GM23338 (cell line): ENCODE measurements at regions not wholly inside any gene's neighbourhood (a gene's known extent, or its start where the extent isn't known, plus 50 kb on each side); places are given as distances from the start of the nearest gene placed in this dataset.

ENCODE experiments used
- ATAC-seq: fragments of 200-7000 bp; cut with Tn5 transposase; 3 replicates; pipeline ENCODE4 v1.9.1; 2020
- DNase-seq: peaks from one replicate; pipeline ENCODE4 v3.0.0-alpha.2; 2015; ENCODE audit warnings: low spot score
- H2AFZ ChIP-seq: fragments of 200-600 bp; sonication (generic); 2 replicates; pipeline ENCODE4 v1.8.0; 2016; ENCODE audit warnings: antibody characterized with exemption, mild to moderate bottlenecking, moderate library complexity
- H3F3A ChIP-seq: fragments of 200-600 bp; sonication (generic); replicated peaks from 2 replicates; pipeline ENCODE4 v1.8.0; 2017; ENCODE audit warnings: antibody characterized with exemption, mixed run types, low read depth
- H3K27ac ChIP-seq: fragments of 200-600 bp; sonication (generic); 2 replicates; pipeline ENCODE4 v1.6.1; 2016; ENCODE audit warnings: low read depth
- H3K27me3 ChIP-seq: fragments of 200-600 bp; sonication (generic); 2 replicates; pipeline ENCODE4 v1.8.0; 2016; ENCODE audit warnings: mild to moderate bottlenecking, mixed run types, moderate library complexity; ENCODE audit not compliant: insufficient read depth
- H3K36me3 ChIP-seq: fragments of 200-600 bp; sonication (generic); 2 replicates; pipeline ENCODE4 v1.8.0; 2016; ENCODE audit warnings: mild to moderate bottlenecking; ENCODE audit not compliant: insufficient read depth
- H3K4me1 ChIP-seq: fragments of 200-600 bp; sonication (generic); 2 replicates; pipeline ENCODE4 v1.8.0; 2016; ENCODE audit warnings: mild to moderate bottlenecking, moderate library complexity; ENCODE audit not compliant: insufficient read depth
- H3K4me2 ChIP-seq: fragments of 200-600 bp; sonication (generic); 2 replicates; pipeline ENCODE4 v1.7.1; 2017; ENCODE audit warnings: mixed run types
- H3K4me3 ChIP-seq: fragments of 200-600 bp; sonication (generic); 2 replicates; pipeline ENCODE4 v1.6.1; 2016; ENCODE audit warnings: mixed run types
- H3K79me2 ChIP-seq: fragments of 200-600 bp; sonication (generic); replicated peaks from 2 replicates; pipeline ENCODE4 v1.8.0; 2017; ENCODE audit warnings: mild to moderate bottlenecking; ENCODE audit not compliant: insufficient read depth
- H3K9me2 ChIP-seq: fragments of 200-600 bp; sonication (generic); 2 replicates; pipeline ENCODE4 v1.8.0; 2017; ENCODE audit not compliant: insufficient read depth
- H4K20me1 ChIP-seq: fragments of 200-600 bp; sonication (generic); replicated peaks from 2 replicates; pipeline ENCODE4 v1.8.0; 2017; ENCODE audit warnings: mild to moderate bottlenecking; ENCODE audit not compliant: insufficient read depth
- H3K27ac Mint-ChIP-seq: 2 replicates; pipeline ENCODE4 v1.8.0; 2020; ENCODE audit warnings: inconsistent platforms, mild to moderate bottlenecking, moderate library complexity, mixed read lengths
- H3K27me3 Mint-ChIP-seq: 3 replicates; pipeline ENCODE4 v1.8.0; 2022; ENCODE audit warnings: low read depth, mild to moderate bottlenecking, moderate library complexity, mixed read lengths, inconsistent platforms; ENCODE audit not compliant: insufficient read depth, poor library complexity
- H3K36me3 Mint-ChIP-seq: 3 replicates; pipeline ENCODE4 v1.8.0; 2021; ENCODE audit warnings: low read depth, mild to moderate bottlenecking, inconsistent platforms, moderate library complexity, mixed read lengths
- H3K4me1 Mint-ChIP-seq: 3 replicates; pipeline ENCODE4 v1.8.0; 2020; ENCODE audit warnings: mild to moderate bottlenecking, inconsistent platforms, mixed read lengths
- H3K4me3 Mint-ChIP-seq: 3 replicates; pipeline ENCODE4 v1.8.0; 2021; ENCODE audit warnings: moderate library complexity, mild to moderate bottlenecking, inconsistent platforms, mixed read lengths
- H3K9me3 Mint-ChIP-seq: 3 replicates; pipeline ENCODE4 v1.8.0; 2020; ENCODE audit warnings: moderate library complexity, mild to moderate bottlenecking, inconsistent platforms, mixed read lengths
- EZH2 ChIP-seq: fragments of 200-600 bp; sonication (generic); IDR thresholded peaks from one replicate; pipeline ENCODE4 v1.8.0; 2017; ENCODE audit warnings: antibody characterized with exemption, mild to moderate bottlenecking, low read depth; ENCODE audit not compliant: unreplicated experiment
- POLR2AphosphoS5 ChIP-seq: IDR thresholded peaks from 2 replicates; pipeline ENCODE4 v1.6.1; 2016; ENCODE audit warnings: antibody characterized with exemption, low read depth
- STAT1 ChIP-seq: IDR thresholded peaks from one replicate; pipeline ENCODE4 v1.6.1; 2016; ENCODE audit warnings: antibody characterized with exemption; ENCODE audit not compliant: unreplicated experiment
- ZNF114 ChIP-seq: fragments of 250-450 bp; sonication (Bioruptor Pico); IDR thresholded peaks from 2 replicates; pipeline ENCODE4 v1.5.0; 2020; ENCODE audit warnings: mild to moderate bottlenecking, moderate library complexity
- ZNF331 ChIP-seq: fragments of 250-450 bp; sonication (Bioruptor Pico); IDR thresholded peaks from 2 replicates; pipeline ENCODE4 v1.5.0; 2020; ENCODE audit warnings: low read depth, mild to moderate bottlenecking, moderate library complexity
- TF ChIP-seq, protein P1 (sequence below): fragments of 250-450 bp; sonication (Bioruptor Pico); IDR thresholded peaks from 2 replicates; pipeline ENCODE4 v1.5.0; 2020; ENCODE audit warnings: mild to moderate bottlenecking, moderate library complexity
- TF ChIP-seq, protein P2 (sequence below): IDR thresholded peaks from 2 replicates; pipeline ENCODE4 v1.6.1; 2016; ENCODE audit warnings: antibody characterized with exemption

DNA sequence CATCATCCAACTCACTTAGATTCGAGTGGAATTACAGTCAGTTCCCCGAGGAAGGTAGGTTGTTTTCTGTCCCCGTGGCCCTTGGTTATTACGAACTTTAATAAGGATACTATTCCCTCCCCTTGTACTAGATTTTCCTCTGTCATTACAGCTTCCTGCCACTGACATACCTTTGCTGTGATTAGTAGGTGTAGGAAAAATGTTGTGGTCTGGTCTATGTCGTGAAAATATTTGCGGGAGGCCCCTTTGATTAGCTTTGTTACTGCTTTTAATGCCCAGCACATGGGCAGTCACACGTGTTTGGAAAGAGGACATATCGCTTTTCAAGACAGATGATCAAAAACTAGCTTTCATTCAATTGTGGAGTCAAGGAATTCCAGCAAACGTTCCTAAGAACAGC lies 92.2 kb downstream of the GATA3 start:
- Mint-ChIP-seq H3K9me3 (no peaks in the 10 kb centered on the region), H3K4me3 (no peak overlapping the region), H3K27me3 (peaks cover 1% of the 10 kb centered on the region), H3K4me1 (peaks cover 3% of the 10 kb centered on the region; the same call in 2 of the 3 replicates), H3K27ac (no peak overlapping the region), H3K36me3 (no peaks in the 10 kb centered on the region)
- H3K9me2 ChIP-seq, result no peaks in the 10 kb centered on the region
- peaks cover 5% of the 10 kb centered on the region; the same call in 1 of the 2 replicates for H3K4me1 ChIP-seq
- no peak overlapping the region for H2AFZ ChIP-seq
- no peaks in the 10 kb centered on the region for H3K36me3 ChIP-seq
- H3K27ac ChIP-seq, result no peak overlapping the region
- no peaks in the 10 kb centered on the region for H4K20me1 ChIP-seq
- H3K79me2 ChIP-seq, result no peaks in the 10 kb centered on the region
- TF ChIP-seq EZH2, result no peak
- TF ChIP-seq STAT1, result no peak
- TF ChIP-seq, protein P1, sequence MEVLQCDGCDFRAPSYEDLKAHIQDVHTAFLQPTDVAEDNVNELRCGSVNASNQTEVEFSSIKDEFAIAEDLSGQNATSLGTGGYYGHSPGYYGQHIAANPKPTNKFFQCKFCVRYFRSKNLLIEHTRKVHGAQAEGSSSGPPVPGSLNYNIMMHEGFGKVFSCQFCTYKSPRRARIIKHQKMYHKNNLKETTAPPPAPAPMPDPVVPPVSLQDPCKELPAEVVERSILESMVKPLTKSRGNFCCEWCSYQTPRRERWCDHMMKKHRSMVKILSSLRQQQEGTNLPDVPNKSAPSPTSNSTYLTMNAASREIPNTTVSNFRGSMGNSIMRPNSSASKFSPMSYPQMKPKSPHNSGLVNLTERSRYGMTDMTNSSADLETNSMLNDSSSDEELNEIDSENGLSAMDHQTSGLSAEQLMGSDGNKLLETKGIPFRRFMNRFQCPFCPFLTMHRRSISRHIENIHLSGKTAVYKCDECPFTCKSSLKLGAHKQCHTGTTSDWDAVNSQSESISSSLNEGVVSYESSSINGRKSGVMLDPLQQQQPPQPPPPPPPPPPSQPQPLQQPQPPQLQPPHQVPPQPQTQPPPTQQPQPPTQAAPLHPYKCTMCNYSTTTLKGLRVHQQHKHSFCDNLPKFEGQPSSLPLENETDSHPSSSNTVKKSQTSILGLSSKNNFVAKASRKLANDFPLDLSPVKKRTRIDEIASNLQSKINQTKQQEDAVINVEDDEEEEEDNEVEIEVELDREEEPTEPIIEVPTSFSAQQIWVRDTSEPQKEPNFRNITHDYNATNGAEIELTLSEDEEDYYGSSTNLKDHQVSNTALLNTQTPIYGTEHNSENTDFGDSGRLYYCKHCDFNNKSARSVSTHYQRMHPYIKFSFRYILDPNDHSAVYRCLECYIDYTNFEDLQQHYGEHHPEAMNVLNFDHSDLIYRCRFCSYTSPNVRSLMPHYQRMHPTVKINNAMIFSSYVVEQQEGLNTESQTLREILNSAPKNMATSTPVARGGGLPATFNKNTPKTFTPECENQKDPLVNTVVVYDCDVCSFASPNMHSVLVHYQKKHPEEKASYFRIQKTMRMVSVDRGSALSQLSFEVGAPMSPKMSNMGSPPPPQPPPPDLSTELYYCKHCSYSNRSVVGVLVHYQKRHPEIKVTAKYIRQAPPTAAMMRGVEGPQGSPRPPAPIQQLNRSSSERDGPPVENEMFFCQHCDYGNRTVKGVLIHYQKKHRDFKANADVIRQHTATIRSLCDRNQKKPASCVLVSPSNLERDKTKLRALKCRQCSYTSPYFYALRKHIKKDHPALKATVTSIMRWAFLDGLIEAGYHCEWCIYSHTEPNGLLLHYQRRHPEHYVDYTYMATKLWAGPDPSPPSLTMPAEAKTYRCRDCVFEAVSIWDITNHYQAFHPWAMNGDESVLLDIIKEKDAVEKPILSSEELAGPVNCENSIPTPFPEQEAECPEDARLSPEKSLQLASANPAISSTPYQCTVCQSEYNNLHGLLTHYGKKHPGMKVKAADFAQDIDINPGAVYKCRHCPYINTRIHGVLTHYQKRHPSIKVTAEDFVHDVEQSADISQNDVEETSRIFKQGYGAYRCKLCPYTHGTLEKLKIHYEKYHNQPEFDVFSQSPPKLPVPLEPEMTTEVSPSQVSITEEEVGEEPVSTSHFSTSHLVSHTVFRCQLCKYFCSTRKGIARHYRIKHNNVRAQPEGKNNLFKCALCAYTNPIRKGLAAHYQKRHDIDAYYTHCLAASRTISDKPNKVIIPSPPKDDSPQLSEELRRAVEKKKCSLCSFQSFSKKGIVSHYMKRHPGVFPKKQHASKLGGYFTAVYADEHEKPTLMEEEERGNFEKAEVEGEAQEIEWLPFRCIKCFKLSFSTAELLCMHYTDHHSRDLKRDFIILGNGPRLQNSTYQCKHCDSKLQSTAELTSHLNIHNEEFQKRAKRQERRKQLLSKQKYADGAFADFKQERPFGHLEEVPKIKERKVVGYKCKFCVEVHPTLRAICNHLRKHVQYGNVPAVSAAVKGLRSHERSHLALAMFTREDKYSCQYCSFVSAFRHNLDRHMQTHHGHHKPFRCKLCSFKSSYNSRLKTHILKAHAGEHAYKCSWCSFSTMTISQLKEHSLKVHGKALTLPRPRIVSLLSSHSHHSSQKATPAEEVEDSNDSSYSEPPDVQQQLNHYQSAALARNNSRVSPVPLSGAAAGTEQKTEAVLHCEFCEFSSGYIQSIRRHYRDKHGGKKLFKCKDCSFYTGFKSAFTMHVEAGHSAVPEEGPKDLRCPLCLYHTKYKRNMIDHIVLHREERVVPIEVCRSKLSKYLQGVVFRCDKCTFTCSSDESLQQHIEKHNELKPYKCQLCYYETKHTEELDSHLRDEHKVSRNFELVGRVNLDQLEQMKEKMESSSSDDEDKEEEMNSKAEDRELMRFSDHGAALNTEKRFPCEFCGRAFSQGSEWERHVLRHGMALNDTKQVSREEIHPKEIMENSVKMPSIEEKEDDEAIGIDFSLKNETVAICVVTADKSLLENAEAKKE (CRISPR knock-in tag), result no peak
- TF ChIP-seq, protein P2, sequence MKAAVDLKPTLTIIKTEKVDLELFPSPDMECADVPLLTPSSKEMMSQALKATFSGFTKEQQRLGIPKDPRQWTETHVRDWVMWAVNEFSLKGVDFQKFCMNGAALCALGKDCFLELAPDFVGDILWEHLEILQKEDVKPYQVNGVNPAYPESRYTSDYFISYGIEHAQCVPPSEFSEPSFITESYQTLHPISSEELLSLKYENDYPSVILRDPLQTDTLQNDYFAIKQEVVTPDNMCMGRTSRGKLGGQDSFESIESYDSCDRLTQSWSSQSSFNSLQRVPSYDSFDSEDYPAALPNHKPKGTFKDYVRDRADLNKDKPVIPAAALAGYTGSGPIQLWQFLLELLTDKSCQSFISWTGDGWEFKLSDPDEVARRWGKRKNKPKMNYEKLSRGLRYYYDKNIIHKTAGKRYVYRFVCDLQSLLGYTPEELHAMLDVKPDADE, result no peak
- no peak for TF ChIP-seq ZNF114 (CRISPR knock-in tag)
- TF ChIP-seq POLR2AphosphoS5, result no peak
- no peak for TF ChIP-seq ZNF331 (CRISPR knock-in tag)
- no peak overlapping the region for H3K4me3 ChIP-seq
- no peak overlapping the region for H3K4me2 ChIP-seq
- no peaks in the 10 kb centered on the region for H3K27me3 ChIP-seq
- H3F3A ChIP-seq, result no peaks in the 10 kb centered on the region
- no peak for DNase-seq
- no peak for ATAC-seq
